ENCODE measurements at regions not wholly inside any gene's neighbourhood (a gene's known extent, or its start where the extent isn't known, plus 50 kb on each side); places are given as distances from the start of the nearest gene placed in this dataset.
"Not testable (repeated sequence)": the region's sequence is repeated elsewhere in the genome, so short reads cannot be mapped to it uniquely, and the experiment has no call there.

DNA sequence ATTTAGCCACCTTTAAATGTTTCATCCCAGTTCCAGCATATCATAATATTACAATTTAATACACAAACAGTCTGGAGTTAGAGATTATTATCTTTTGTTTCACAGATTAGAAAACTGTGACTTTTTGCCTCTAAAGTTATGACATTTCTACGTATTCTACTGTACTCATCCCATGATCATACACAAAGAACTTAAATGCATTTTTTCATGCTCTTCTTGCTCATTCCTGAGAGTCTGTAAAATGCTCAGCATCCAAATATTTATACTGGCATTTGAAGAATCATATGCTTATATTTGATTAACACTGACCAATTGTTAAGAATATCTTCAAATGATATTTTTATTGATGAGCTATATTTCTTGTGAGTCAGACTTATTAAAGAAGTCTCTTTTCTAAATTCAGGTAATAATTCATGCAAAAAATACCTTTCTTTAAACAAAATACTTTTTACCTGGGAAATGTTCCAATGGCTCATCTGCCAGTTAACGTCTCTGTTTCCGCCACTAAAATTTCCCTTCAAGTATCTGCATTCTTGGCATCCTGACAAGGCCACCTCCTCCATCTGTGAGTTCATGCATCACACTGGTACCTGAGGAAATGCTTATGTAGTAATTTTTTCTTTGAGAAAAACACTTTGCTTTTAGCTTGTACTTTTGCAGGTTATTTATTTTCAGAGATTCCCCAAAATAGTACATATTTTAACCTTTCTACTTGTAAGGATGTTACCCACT, 139.6 kb upstream of the RASA1 start:
- Histone ChIP-seq H3K4me3 (ENCODE audit: low read depth in 1 of 2, low read length in 2 of 2) (no peak overlapping the region), H3K27ac (ENCODE audit: low read depth, low read length) (no peak overlapping the region), H3K9me3 (ENCODE audit: low read length) (no peaks in the 10 kb centered on the region), H3K9ac (ENCODE audit: low read length) (no peak overlapping the region), H3K36me3 (ENCODE audit: insufficient read depth, low read length) (no peaks in the 10 kb centered on the region), H3K27me3 (ENCODE audit: control insufficient read depth in 1 of 2, insufficient read depth in 2 of 2, low read length in 2 of 2) (no peaks in the 10 kb centered on the region), H3K4me1 (ENCODE audit: insufficient read depth, low read length) (peaks cover 6% of the 10 kb centered on the region)

DNA sequence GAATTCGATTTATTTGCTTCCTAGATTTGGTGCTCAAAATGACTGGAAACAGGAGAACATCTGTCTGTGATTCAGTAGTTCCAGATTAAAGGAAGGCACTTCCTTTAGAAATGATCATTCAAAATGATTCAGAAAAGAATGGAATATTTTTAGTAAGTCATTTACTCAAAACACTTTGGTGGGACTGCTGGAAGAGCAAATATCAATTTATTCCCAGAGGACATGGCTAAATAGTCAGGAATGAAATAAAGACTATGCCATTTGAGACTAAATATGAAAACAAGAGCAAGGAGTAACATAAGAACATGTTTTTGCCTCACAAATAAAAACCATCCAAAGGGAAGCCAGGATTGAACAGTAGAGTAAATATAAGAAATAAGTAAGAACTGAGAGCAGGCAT, 138.6 kb upstream of the RASA1 start:
- Histone ChIP-seq H3K36me3 (ENCODE audit: insufficient read depth, low read length) (no peaks in the 10 kb centered on the region), H3K27ac (ENCODE audit: low read depth, low read length) (no peak overlapping the region), H3K4me1 (ENCODE audit: insufficient read depth, low read length) (peaks cover 6% of the 10 kb centered on the region), H3K4me3 (ENCODE audit: low read depth in 1 of 2, low read length in 2 of 2) (no peak overlapping the region), H3K9me3 (ENCODE audit: low read length) (no peaks in the 10 kb centered on the region), H3K9ac (ENCODE audit: low read length) (no peak overlapping the region), H3K27me3 (ENCODE audit: control insufficient read depth in 1 of 2, insufficient read depth in 2 of 2, low read length in 2 of 2) (no peaks in the 10 kb centered on the region)

DNA sequence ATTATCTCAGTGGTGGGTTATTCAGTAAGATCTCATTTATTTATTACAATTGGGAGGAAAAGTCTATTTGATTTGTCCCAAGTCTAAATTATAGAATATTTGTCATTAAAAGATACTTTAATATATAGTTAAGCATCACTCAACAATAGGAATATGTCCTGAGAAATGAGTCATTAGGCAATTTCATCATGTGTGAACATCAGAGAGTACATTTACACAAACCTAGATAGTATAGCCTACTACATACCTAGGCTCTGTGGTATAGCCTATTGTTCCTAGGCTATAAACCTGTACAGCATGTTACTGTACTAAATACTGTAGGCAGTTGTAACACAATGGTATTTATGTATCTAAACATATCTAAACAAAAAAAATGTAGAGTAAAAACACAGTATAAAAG, 135.0 kb upstream of the RASA1 start:
- no peaks in the 10 kb centered on the region for H3K27me3 ChIP-seq (ENCODE audit: control insufficient read depth in 1 of 2, insufficient read depth in 2 of 2, low read length in 2 of 2)
- no peaks in the 10 kb centered on the region for H3K9me3 ChIP-seq (ENCODE audit: low read length)
- H3K4me1 ChIP-seq (ENCODE audit: insufficient read depth, low read length), result peaks cover 17% of the 10 kb centered on the region
- no peaks in the 10 kb centered on the region for H3K36me3 ChIP-seq (ENCODE audit: insufficient read depth, low read length)
- H3K9ac ChIP-seq (ENCODE audit: low read length), result no peak overlapping the region
- H3K4me3 ChIP-seq (ENCODE audit: low read depth in 1 of 2, low read length in 2 of 2), result no peak overlapping the region
- no peak overlapping the region for H3K27ac ChIP-seq (ENCODE audit: low read depth, low read length)

DNA sequence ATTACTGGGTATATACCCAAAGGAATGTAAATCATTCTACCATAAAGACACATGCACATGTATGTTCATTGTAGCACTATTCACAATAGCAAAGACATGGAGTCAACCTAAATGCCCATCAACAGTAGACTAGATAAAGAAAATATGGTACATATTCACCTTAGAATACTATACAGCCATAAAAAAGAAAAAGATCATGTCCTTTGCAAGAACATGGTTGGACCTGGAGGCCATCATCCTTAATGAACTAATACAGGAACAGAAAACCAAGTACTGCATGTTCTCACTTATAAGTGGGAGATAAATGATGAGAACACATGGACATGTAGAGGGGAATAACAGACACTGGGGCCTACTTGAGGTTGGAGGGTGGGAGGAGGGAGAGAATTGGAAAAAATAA, 133.2 kb upstream of the RASA1 start:
- H3K27me3 ChIP-seq (ENCODE audit: control insufficient read depth in 1 of 2, insufficient read depth in 2 of 2, low read length in 2 of 2); H3K4me3 ChIP-seq (ENCODE audit: low read depth in 1 of 2, low read length in 2 of 2); H3K9ac ChIP-seq (ENCODE audit: low read length); H3K27ac ChIP-seq (ENCODE audit: low read depth, low read length); H3K9me3 ChIP-seq (ENCODE audit: low read length); H3K36me3 ChIP-seq (ENCODE audit: insufficient read depth, low read length): not testable (repeated sequence)
- peaks cover 27% of the 10 kb centered on the region for H3K4me1 ChIP-seq (ENCODE audit: insufficient read depth, low read length)

DNA sequence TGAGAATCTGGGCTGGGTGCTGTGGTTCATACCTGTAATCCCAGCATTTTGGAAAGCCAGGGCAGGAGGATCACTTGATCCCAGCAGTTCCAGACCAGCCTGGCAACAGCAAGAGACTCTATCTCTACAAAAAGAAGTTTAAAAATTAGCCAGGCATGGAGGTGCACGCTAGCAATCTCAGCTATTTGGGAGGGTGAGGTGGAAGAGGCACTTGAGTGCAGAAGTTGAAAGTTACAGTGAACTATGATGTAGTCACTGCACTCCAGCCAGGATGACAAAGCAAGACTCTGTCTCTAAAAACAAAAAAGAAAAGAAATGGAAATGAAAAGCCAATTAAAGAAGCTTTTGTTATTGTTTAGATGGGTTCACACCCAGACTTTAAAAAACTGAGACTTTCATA, 131.6 kb upstream of the RASA1 start:
- Histone ChIP-seq H3K4me3 (ENCODE audit: low read depth in 1 of 2, low read length in 2 of 2) (no peak overlapping the region), H3K36me3 (ENCODE audit: insufficient read depth, low read length) (no peaks in the 10 kb centered on the region), H3K27ac (ENCODE audit: low read depth, low read length) (no peak overlapping the region), H3K9me3 (ENCODE audit: low read length) (no peaks in the 10 kb centered on the region), H3K9ac (ENCODE audit: low read length) (no peak overlapping the region), H3K27me3 (ENCODE audit: control insufficient read depth in 1 of 2, insufficient read depth in 2 of 2, low read length in 2 of 2) (no peaks in the 10 kb centered on the region), H3K4me1 (ENCODE audit: insufficient read depth, low read length) (peaks cover 27% of the 10 kb centered on the region)

DNA sequence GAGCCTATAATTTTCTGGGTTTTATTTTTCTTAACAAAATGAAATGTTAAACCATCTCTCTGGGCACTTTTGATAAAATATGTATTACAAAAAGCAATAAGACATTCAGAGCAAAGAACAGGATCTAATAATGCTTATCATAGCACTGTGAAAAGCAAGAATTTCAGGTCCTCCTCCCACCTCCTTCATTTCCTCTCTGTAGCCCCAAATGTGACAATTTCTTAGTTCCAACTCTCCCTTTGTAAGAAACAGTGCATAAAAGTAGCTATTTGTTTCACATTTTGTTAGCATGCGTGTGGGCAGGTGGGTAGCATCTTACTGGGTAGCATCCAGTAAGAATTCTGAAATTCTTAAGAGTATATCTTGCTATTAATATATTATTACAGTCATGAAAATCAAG, 130.9 kb upstream of the RASA1 start:
- no peaks in the 10 kb centered on the region for H3K9me3 ChIP-seq (ENCODE audit: low read length)
- H3K4me3 ChIP-seq (ENCODE audit: low read depth in 1 of 2, low read length in 2 of 2), result no peak overlapping the region
- no peak overlapping the region for H3K9ac ChIP-seq (ENCODE audit: low read length)
- no peaks in the 10 kb centered on the region for H3K36me3 ChIP-seq (ENCODE audit: insufficient read depth, low read length)
- H3K27me3 ChIP-seq (ENCODE audit: control insufficient read depth in 1 of 2, insufficient read depth in 2 of 2, low read length in 2 of 2), result no peaks in the 10 kb centered on the region
- H3K27ac ChIP-seq (ENCODE audit: low read depth, low read length), result no peak overlapping the region
- H3K4me1 ChIP-seq (ENCODE audit: insufficient read depth, low read length), result peaks cover 27% of the 10 kb centered on the region

DNA sequence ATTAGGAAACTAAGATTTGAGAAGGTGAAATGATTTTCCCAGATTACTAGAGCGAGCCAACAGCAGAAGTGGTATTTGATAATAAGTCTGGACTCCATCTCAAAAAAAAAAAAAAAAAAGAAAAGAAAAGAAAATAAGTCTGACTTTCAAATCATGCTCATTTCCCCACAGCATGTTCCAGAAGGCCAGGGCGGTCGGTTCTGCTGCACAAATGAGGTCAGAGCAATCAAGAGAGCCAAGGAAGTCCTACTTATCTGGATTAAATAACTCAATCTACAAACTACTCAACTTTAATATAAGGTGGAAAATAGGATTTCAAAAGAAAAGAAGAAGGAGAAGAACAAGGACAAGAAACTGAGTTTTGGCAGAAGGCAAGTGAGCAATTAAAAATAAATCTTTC, 130.4 kb upstream of the RASA1 start:
- no peaks in the 10 kb centered on the region for H3K27me3 ChIP-seq (ENCODE audit: control insufficient read depth in 1 of 2, insufficient read depth in 2 of 2, low read length in 2 of 2)
- no peak overlapping the region for H3K9ac ChIP-seq (ENCODE audit: low read length)
- no peaks in the 10 kb centered on the region for H3K36me3 ChIP-seq (ENCODE audit: insufficient read depth, low read length)
- no peak overlapping the region for H3K4me3 ChIP-seq (ENCODE audit: low read depth in 1 of 2, low read length in 2 of 2)
- no peaks in the 10 kb centered on the region for H3K9me3 ChIP-seq (ENCODE audit: low read length)
- no peak overlapping the region for H3K27ac ChIP-seq (ENCODE audit: low read depth, low read length)
- H3K4me1 ChIP-seq (ENCODE audit: insufficient read depth, low read length), result peaks cover 27% of the 10 kb centered on the region

DNA sequence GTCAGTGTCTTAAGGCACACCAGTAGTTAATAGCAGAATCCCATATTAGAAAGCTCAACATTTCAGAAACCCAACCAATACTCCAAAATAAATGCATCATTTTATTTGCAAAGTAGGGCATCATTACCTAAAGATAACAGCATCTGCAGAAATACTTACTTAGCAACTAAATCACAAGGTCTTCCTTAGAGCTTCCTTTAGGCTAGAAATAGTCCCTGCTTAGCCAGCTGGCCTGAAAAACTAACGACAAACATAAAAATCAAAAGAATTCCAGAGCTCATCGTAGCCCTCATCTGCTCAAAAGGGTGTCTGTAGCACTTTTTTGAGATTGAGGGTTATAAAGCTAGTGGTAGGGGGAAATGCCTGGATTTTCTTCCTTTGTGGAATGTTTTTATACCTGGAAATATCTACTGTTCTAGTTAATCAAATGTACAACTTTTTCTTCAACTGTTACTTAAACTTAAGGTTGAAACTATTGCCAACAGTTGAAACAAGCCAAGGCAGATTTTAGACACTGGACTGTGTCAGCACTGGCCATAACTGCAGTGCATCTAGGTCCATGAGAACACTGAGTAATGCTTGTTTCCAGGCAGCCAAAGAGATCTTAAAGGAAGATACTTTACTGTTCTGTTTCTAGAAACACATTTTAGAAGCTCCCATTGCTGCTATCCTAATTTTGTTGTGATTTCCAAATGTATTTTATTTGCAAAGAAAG, 129.4 kb upstream of the RASA1 start:
- Histone ChIP-seq H3K4me1 (ENCODE audit: insufficient read depth, low read length) (peaks cover 27% of the 10 kb centered on the region), H3K4me3 (ENCODE audit: low read depth in 1 of 2, low read length in 2 of 2) (no peak overlapping the region), H3K9ac (ENCODE audit: low read length) (no peak overlapping the region), H3K27me3 (ENCODE audit: control insufficient read depth in 1 of 2, insufficient read depth in 2 of 2, low read length in 2 of 2) (no peaks in the 10 kb centered on the region), H3K9me3 (ENCODE audit: low read length) (no peaks in the 10 kb centered on the region), H3K27ac (ENCODE audit: low read depth, low read length) (peak overlapping the region; percentile 61), H3K36me3 (ENCODE audit: insufficient read depth, low read length) (no peaks in the 10 kb centered on the region)

DNA sequence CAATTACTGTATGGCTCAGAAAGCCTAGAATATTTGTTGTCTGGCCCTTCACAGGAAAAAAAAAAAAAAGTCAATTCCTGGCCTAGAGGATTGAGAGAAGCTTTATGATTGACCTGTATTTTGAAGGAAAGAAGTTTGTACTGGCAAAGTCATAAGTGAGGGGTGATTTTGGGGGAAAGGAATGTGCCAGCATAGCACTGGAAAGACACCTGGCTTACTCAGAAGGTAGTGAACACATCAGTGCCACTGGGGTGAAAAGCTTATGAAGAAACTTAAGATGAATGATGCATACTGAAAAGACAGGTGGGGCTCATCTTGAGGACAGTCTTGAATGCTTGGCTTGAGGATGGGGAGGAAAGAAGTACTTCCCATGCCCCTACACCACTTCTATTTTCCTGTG, 127.9 kb upstream of the RASA1 start:
- H3K4me3 ChIP-seq (ENCODE audit: low read depth in 1 of 2, low read length in 2 of 2), result no peak overlapping the region
- no peaks in the 10 kb centered on the region for H3K36me3 ChIP-seq (ENCODE audit: insufficient read depth, low read length)
- H3K4me1 ChIP-seq (ENCODE audit: insufficient read depth, low read length), result peaks cover 27% of the 10 kb centered on the region
- no peak overlapping the region for H3K9ac ChIP-seq (ENCODE audit: low read length)
- no peaks in the 10 kb centered on the region for H3K27me3 ChIP-seq (ENCODE audit: control insufficient read depth in 1 of 2, insufficient read depth in 2 of 2, low read length in 2 of 2)
- H3K27ac ChIP-seq (ENCODE audit: low read depth, low read length), result no peak overlapping the region
- no peaks in the 10 kb centered on the region for H3K9me3 ChIP-seq (ENCODE audit: low read length)

DNA sequence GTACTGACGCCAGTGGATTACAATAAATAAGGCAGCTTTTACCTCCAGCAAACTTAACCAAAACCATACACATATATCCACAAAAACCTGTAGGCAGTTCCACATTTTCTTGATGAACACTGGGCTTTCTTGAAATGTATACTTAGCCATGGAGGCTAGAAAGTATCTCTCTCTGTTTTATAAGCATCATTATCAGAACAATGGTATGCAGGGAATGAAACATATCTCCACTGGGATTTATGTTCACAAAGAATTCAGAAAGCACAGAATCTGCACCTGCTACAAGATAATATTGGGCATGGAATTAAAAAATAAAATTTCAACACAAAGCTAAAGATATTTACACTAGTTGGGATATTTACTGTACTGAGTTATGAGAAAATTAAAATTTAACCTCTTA, 126.1 kb upstream of the RASA1 start:
- H3K4me1 ChIP-seq (ENCODE audit: insufficient read depth, low read length), result peaks cover 20% of the 10 kb centered on the region
- no peaks in the 10 kb centered on the region for H3K36me3 ChIP-seq (ENCODE audit: insufficient read depth, low read length)
- H3K9ac ChIP-seq (ENCODE audit: low read length), result no peak overlapping the region
- H3K27ac ChIP-seq (ENCODE audit: low read depth, low read length), result no peak overlapping the region
- H3K4me3 ChIP-seq (ENCODE audit: low read depth in 1 of 2, low read length in 2 of 2), result no peak overlapping the region
- H3K27me3 ChIP-seq (ENCODE audit: control insufficient read depth in 1 of 2, insufficient read depth in 2 of 2, low read length in 2 of 2), result no peaks in the 10 kb centered on the region
- no peaks in the 10 kb centered on the region for H3K9me3 ChIP-seq (ENCODE audit: low read length)

DNA sequence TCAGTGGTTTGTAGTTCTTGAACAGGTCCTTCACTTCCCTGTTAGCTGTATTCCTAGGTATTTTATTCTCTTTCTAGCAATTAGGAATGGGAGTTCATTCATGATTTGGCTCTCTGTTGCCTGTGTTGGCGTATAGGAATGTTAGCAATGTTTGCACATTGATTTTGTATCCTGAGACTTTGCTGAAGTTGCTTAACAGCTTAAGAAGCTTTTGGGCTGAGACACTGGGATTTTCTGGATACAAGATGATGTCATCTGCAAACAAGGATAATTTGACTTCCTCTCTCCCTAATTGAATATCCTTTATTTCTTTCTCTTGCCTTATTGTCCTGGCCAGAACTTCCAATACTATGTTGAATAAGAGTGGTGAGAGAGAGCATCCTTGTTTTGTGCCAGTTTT, 121.8 kb upstream of the RASA1 start:
- not testable (repeated sequence) for H3K9ac ChIP-seq (ENCODE audit: low read length); H3K4me1 ChIP-seq (ENCODE audit: insufficient read depth, low read length); H3K27ac ChIP-seq (ENCODE audit: low read depth, low read length); H3K4me3 ChIP-seq (ENCODE audit: low read depth in 1 of 2, low read length in 2 of 2); H3K27me3 ChIP-seq (ENCODE audit: control insufficient read depth in 1 of 2, insufficient read depth in 2 of 2, low read length in 2 of 2); H3K9me3 ChIP-seq (ENCODE audit: low read length); H3K36me3 ChIP-seq (ENCODE audit: insufficient read depth, low read length)

DNA sequence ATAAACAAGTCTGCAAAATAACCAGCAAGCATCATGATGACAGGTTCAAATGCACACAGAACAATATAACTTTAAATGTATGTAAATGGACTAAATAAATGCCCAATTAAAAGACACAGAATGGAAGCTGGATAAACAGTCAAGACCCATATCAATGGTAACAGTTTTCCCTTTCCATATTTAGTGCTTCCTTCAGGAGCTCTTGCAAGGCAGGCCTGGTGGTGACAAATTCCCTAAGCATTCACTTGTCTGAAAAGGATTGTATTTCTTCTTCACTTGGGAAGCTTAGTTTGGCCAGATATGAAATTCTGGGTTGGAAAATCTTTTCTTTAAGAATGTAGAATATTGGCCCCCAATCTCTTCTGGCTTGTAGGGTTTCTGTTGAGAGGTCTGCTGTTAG, 120.2 kb upstream of the RASA1 start:
- Histone ChIP-seq H3K27ac (ENCODE audit: low read depth, low read length) (no peak overlapping the region), H3K9ac (ENCODE audit: low read length) (no peak overlapping the region), H3K9me3 (ENCODE audit: low read length) (no peaks in the 10 kb centered on the region), H3K36me3 (ENCODE audit: insufficient read depth, low read length) (no peaks in the 10 kb centered on the region), H3K4me1 (ENCODE audit: insufficient read depth, low read length) (no peaks in the 10 kb centered on the region), H3K27me3 (ENCODE audit: control insufficient read depth in 1 of 2, insufficient read depth in 2 of 2, low read length in 2 of 2) (no peaks in the 10 kb centered on the region), H3K4me3 (ENCODE audit: low read depth in 1 of 2, low read length in 2 of 2) (no peak overlapping the region)

All from muscle layer of colon (tissue), 2 donors.